Activated T-cell treated with anti-CD3 and anti-CD28 coated beads for 48 hours (primary cell): ENCODE measurements at regions not wholly inside any gene's neighbourhood (a gene's known extent, or its start where the extent isn't known, plus 50 kb on each side); places are given as distances from the start of the nearest gene placed in this dataset.

ENCODE experiments used
- DNase-seq: peaks from one replicate; pipeline ENCODE4 v3.0.0-alpha.2; 2020; ENCODE audit warnings: low read depth

GRCh38 chr4:99712530-99712929, 54.9 kb upstream of the C4orf54 start:
- DNase-seq, result no peak

- no peak for DNase-seq
These were observed 54.5 kb upstream of the C4orf54 start for GRCh38 chr4:99712099-99712498.

GRCh38 chr4:99711657-99712056, 54.0 kb upstream of the C4orf54 start:
- DNase-seq, result no peak

- no peak for DNase-seq
These were observed 53.2 kb upstream of the C4orf54 start for GRCh38 chr4:99710681-99711345.

GRCh38 chr4:99710020-99710419, 52.4 kb upstream of the C4orf54 start:
- no peak for DNase-seq

- no peak for DNase-seq
These were observed 50.9 kb upstream of the C4orf54 start for GRCh38 chr4:99708551-99708950.
